Activated B cell treated with CpG ODN at 0.5 μM for 24 hours (primary cell): ENCODE measurements at regions not wholly inside any gene's neighbourhood (a gene's known extent, or its start where the extent isn't known, plus 50 kb on each side); places are given as distances from the start of the nearest gene placed in this dataset.

Experiments used
- ATAC-seq: fragments of 200-7000 bp; cut with Tn5 transposase; one replicate; pipeline ENCODE4 v1.10.0; 2021; ENCODE audit warnings: low read depth, mild to moderate bottlenecking, moderate library complexity
- CTCF ChIA-PET: fragments of 350-600 bp; sonication (Branson Sonifier 250); formaldehyde crosslinking; loops from one replicate; lab custom pipeline; 2021; ENCODE audit warnings: antibody characterized with exemption; lab: Charles Lee
- POLR2A ChIA-PET: fragments of 350-600 bp; sonication (Branson Sonifier 250); formaldehyde crosslinking; loops from one replicate; lab custom pipeline; 2021; ENCODE audit warnings: antibody characterized with exemption; lab: Charles Lee
- DNase-seq: peaks from one replicate; pipeline ENCODE4 v3.0.0; 2022
- H3K27ac Mint-ChIP-seq: one replicate; pipeline ENCODE4 v1.8.0; 2020; ENCODE audit warnings: mixed read lengths
- H3K27me3 Mint-ChIP-seq: one replicate; pipeline ENCODE4 v1.8.0; 2021; ENCODE audit warnings: mixed read lengths
- H3K36me3 Mint-ChIP-seq: one replicate; pipeline ENCODE4 v1.8.0; 2021; ENCODE audit warnings: low read depth, mixed read lengths
- H3K4me1 Mint-ChIP-seq: one replicate; pipeline ENCODE4 v1.8.0; 2021; ENCODE audit warnings: mixed read lengths
- H3K4me3 Mint-ChIP-seq: one replicate; pipeline ENCODE4 v1.8.0; 2020; ENCODE audit warnings: mild to moderate bottlenecking, mixed read lengths
- H3K9me3 Mint-ChIP-seq: one replicate; pipeline ENCODE4 v1.8.0; 2020; ENCODE audit warnings: mixed read lengths
- intact Hi-C: fragments of 100-400 bp; cut with micrococcal nuclease; formaldehyde crosslinking; loops from one replicate; pipeline ENCODE4 v1.15.1; 2024
- TF ChIP-seq, protein P1 (sequence below): fragments of 200-600 bp; IDR thresholded peaks from one replicate; pipeline ENCODE4 v1.8.0; 2022; ENCODE audit warnings: antibody characterized with exemption, mild to moderate bottlenecking

GRCh38 chr1:43011020-43011419 is 52.4 kb upstream of the SLC2A1 start:
- no peaks in the 10 kb centered on the region for H3K9me3 Mint-ChIP-seq
- DNase-seq (no peak), ATAC-seq (no peak)
- H3K4me1 Mint-ChIP-seq = peaks cover 7% of the 10 kb centered on the region
- ChIA-PET CTCF (no interaction called here), POLR2A (no interaction called here)
- H3K36me3 Mint-ChIP-seq = no peaks in the 10 kb centered on the region
- intact Hi-C loops = no loop called here
- H3K4me3 Mint-ChIP-seq = no peak overlapping the region
- TF ChIP-seq, protein P1, sequence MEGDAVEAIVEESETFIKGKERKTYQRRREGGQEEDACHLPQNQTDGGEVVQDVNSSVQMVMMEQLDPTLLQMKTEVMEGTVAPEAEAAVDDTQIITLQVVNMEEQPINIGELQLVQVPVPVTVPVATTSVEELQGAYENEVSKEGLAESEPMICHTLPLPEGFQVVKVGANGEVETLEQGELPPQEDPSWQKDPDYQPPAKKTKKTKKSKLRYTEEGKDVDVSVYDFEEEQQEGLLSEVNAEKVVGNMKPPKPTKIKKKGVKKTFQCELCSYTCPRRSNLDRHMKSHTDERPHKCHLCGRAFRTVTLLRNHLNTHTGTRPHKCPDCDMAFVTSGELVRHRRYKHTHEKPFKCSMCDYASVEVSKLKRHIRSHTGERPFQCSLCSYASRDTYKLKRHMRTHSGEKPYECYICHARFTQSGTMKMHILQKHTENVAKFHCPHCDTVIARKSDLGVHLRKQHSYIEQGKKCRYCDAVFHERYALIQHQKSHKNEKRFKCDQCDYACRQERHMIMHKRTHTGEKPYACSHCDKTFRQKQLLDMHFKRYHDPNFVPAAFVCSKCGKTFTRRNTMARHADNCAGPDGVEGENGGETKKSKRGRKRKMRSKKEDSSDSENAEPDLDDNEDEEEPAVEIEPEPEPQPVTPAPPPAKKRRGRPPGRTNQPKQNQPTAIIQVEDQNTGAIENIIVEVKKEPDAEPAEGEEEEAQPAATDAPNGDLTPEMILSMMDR = no peak
- H3K27me3 Mint-ChIP-seq = peaks cover 13% of the 10 kb centered on the region
- H3K27ac Mint-ChIP-seq = no peak overlapping the region

- no peak for DNase-seq
Measured at GRCh38 chr1:43009274-43009673, 50.6 kb upstream of the SLC2A1 start.

DNA sequence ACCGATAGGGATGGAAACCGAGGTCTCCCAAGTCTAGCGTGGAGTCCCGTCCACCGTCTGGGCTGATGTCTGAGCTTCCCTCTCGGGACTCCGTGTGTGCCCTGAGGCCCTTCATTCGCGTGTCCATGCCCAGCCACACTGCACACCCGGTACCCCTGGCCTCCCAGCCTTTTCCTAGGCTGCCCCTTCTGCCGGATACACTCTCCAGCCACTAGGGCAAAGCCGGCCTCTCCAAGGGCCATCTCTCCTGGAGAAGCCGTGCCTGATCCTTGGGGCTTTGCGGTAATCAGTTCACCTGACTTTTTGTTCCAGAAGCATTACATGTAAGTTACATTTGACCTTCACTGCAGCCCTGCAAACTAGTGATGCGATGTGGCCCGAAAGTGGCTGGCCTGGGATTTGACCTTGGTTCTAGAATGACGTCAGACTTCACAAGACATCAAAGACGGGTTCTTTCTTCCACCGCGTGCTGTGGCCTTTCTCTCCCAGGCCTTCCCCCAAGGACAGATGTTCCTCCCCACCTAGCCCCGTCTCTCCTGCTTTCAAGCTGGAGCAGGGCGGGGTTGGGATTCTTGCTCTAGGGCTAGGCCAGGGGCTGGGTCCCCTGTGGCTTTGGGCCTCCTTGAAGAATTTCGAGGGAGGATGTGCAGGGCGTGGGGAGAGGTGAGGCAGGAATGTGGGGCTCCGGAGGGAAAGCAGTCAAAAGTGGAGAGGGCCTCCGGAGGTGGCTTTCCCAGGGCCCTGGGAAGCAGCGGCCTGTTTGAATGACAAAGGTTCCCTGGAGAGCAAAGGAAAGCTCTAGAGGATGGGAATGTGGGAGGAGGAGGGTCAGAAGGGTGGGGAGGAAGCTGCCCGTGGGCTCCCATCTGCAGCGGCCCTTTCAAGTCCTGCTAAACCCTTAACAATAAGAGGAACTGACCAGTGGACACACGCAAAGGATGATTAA is 49.7 kb upstream of the SLC2A1 start:
- Mint-ChIP-seq H3K4me3 (no peak overlapping the region), H3K27me3 (peaks cover 9% of the 10 kb centered on the region), H3K9me3 (no peaks in the 10 kb centered on the region), H3K27ac (no peak overlapping the region), H3K36me3 (no peaks in the 10 kb centered on the region), H3K4me1 (peaks cover 7% of the 10 kb centered on the region)
- DNase-seq (no peak), ATAC-seq (no peak)
- TF ChIP-seq, protein P1 = no peak
- ChIA-PET CTCF (interaction anchor here (0.7 kb wide), 1 partner anchor 91 kb away, joined by 3 read pairs; no protein-coding TSS in a partner anchor), POLR2A (no interaction called here)
- intact Hi-C loops = no loop called here

More at GRCh38 chr1:43009274-43009673, 50.6 kb upstream of the SLC2A1 start:
- intact Hi-C loops = no loop called here
- ChIA-PET POLR2A (interaction anchor here (0.5 kb wide), 1 partner anchor 90 kb away, joined by 8 read pairs; no protein-coding TSS in a partner anchor), CTCF (interaction anchor here (0.7 kb wide), 1 partner anchor 92 kb away, joined by 3 read pairs; no protein-coding TSS in a partner anchor)
- Mint-ChIP-seq H3K4me3 (no peak overlapping the region), H3K27ac (no peak overlapping the region), H3K27me3 (peaks cover 13% of the 10 kb centered on the region), H3K4me1 (peaks cover 7% of the 10 kb centered on the region), H3K36me3 (no peaks in the 10 kb centered on the region), H3K9me3 (no peaks in the 10 kb centered on the region)
- TF ChIP-seq, protein P1 = no peak
- ATAC-seq = no peak
